ENCODE measurements at regions not wholly inside any gene's neighbourhood (a gene's known extent, or its start where the extent isn't known, plus 50 kb on each side); places are given as distances from the start of the nearest gene placed in this dataset.

DNA sequence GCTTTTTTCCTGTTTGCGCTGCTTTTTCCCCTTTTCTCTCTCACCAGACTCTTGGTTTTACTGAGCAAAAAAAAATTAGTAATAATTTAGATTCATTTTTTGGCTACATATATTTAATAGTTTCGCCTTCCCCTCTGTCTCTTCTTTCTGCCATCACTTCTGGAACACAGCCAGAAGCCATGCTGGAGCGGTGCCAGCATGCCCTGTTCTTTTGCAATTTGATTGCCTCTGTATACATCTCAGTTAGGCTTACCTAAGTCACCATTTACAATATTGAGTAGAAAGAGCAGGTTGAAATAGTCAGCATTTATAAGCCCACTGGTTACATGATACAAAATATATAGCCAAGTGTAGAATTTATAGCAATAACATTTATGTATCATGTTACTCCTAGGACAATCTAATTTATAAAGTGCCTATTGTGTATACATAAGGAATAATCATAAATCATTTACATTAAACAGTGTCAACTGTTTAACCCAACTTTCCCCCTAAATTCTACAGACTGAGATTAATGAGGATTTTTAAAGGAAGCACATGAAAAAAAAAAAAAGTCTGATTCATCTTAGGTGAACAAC, 413.8 kb upstream of the SOX5 start:
- TF ChIP-seq CTCF (IDR thresholded peaks at IDR 0.05), result no peak
- TF ChIP-seq POLR2AphosphoS5 (IDR thresholded peaks at IDR 0.05), result no peak
- TF ChIP-seq POLR2A (IDR thresholded peaks at IDR 0.05), result no peak

All from stomach (tissue), 4 donors.